Coronary artery (tissue), 2 donors: ENCODE measurements at regions not wholly inside any gene's neighbourhood (a gene's known extent, or its start where the extent isn't known, plus 50 kb on each side); places are given as distances from the start of the nearest gene placed in this dataset.
"Not testable (repeated sequence)": the region's sequence is repeated elsewhere in the genome, so short reads cannot be mapped to it uniquely, and the experiment has no call there.

Source experiments
- DNase-seq: peaks from one replicate; pipeline ENCODE4 v3.0.0-alpha.2; 2017; ENCODE audit warnings: low spot score
- H3K27ac ChIP-seq, 2 donors: fragments of 200-600 bp; sonication (generic); one replicate each; pipeline ENCODE4 v1.5.1; 2016 to 2019
- H3K4me3 ChIP-seq: fragments of 200-600 bp; sonication (generic); 2 replicates; pipeline ENCODE4 v1.5.1; 2016; ENCODE audit warnings: mild to moderate bottlenecking, moderate library complexity
- CTCF ChIP-seq: fragments of 200-600 bp; sonication (generic); IDR thresholded peaks from one replicate; pipeline ENCODE4 v1.5.1; 2019; ENCODE audit warnings: antibody characterized with exemption

GRCh38 chr2:3899536-3900155 lies 196.3 kb downstream of the DCDC2C start:
- Histone ChIP-seq H3K4me3 (no peak overlapping the region), H3K27ac (no peak overlapping the region)
- TF ChIP-seq CTCF: no peak
- no peak for DNase-seq

- Histone ChIP-seq H3K27ac (no peak overlapping the region), H3K4me3 (no peak overlapping the region)
- no peak for TF ChIP-seq CTCF
- no peak for DNase-seq
These were observed 198.8 kb downstream of the DCDC2C start for GRCh38 chr2:3902131-3902530.

GRCh38 chr2:3904061-3904460 lies 200.7 kb downstream of the DCDC2C start:
- Histone ChIP-seq H3K27ac (no peak overlapping the region), H3K4me3 (no peak overlapping the region)
- DNase-seq: no peak
- TF ChIP-seq CTCF: no peak

- DNase-seq: not testable (repeated sequence)
These were observed 205.1 kb downstream of the DCDC2C start for GRCh38 chr2:3908498-3908897.

GRCh38 chr2:3911882-3912455 lies 208.6 kb downstream of the DCDC2C start:
- DNase-seq: no peak
- no peak for TF ChIP-seq CTCF
- no peak overlapping the region for H3K4me3 ChIP-seq
- H3K27ac ChIP-seq: no peak overlapping the region

More at GRCh38 chr2:3908498-3908897, 205.1 kb downstream of the DCDC2C start:
- H3K27ac ChIP-seq, H3K4me3 ChIP-seq: not testable (repeated sequence)

- no peak overlapping the region for H3K4me3 ChIP-seq
- no peak overlapping the region for H3K27ac ChIP-seq
- no peak for DNase-seq
- no peak for TF ChIP-seq CTCF
These were observed 209.8 kb downstream of the DCDC2C start for GRCh38 chr2:3913166-3913565.

- Histone ChIP-seq H3K4me3 (no peak overlapping the region), H3K27ac (no peak overlapping the region)
- DNase-seq: no peak
- TF ChIP-seq CTCF: no peak
These were observed 210.9 kb downstream of the DCDC2C start for GRCh38 chr2:3914241-3914640.
